ENCODE measurements at regions not wholly inside any gene's neighbourhood (a gene's known extent, or its start where the extent isn't known, plus 50 kb on each side); places are given as distances from the start of the nearest gene placed in this dataset.

DNA sequence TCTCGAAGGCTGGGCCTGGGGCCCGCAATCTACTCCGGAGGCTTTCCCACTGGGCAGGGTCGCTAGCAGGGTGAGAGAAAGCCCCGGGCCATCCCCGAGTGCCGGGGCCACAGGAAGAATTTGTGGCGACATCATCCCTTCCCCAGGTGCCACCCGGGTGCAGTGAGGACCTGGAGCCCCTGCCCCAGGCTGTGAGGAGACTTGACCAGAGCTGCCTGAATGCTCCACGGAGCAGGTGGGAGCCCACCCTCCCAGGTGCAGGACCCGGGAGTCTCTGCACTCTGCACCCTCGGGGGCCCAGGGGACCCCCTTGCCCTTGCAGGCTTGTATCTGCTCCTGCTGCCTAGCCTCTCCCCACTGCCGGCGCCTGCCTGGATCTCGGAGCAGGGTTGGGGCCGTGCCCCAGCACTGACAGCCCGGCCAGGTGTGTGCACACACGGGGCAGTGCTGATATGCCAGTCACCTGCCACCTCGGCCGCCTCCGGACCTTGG is 67.5 kb upstream of the RGS7 start (continued):
- TF ChIP-seq ETV6 (IDR thresholded peaks at IDR 0.05; ENCODE audit: borderline replicate concordance in 1 of 2, low read depth in 2 of 2, low read length in 1 of 2), result no peak
- TF ChIP-seq ETV6 (CRISPR knock-in tag; IDR thresholded peaks at IDR 0.05; ENCODE audit: borderline replicate concordance), result no peak
- TF ChIP-seq SNRNP70 (optimal IDR thresholded peaks at IDR 0.05; ENCODE audit: low read depth, low read length), result no peak
- no peak for TF ChIP-seq PBX2 (CRISPR knock-in tag; IDR thresholded peaks at IDR 0.05; ENCODE audit: low read depth)
- no peak for TF ChIP-seq PBX2 (tag; conservative IDR thresholded peaks at IDR 0.05; ENCODE audit: low read depth)

- no peaks in the 10 kb centered on the region for H3K36me3 ChIP-seq (ENCODE audit: control insufficient read depth, insufficient read depth, low read length)
- H3K9me3 ChIP-seq (replicated peaks; ENCODE audit: control insufficient read depth, insufficient read depth, low read depth, low read length), result no peaks in the 10 kb centered on the region
- peaks cover 0 to 12% of the 10 kb centered on the region in 2 experiments; a peak in 2 of 5 replicates for H3K4me1 ChIP-seq (replicated peaks in 1 of 2; ENCODE audit: control insufficient read depth in 2 of 2, insufficient read depth in 2 of 2, low read length in 2 of 2)
- H3K4me3 ChIP-seq, result peak overlapping the region; percentile 16; the same call in 1 of the 2 replicates
- H3K79me2 ChIP-seq (ENCODE audit: control insufficient read depth, insufficient read depth, low read length), result no peaks in the 10 kb centered on the region
- peak overlapping the region; percentile 23; the same call in 1 of the 2 replicates for H2AFZ ChIP-seq (ENCODE audit: low read depth, low read length)
- no peaks in the 10 kb centered on the region for H4K20me1 ChIP-seq (replicated peaks; ENCODE audit: control insufficient read depth, insufficient read depth, low read length)
- H3K4me2 ChIP-seq (ENCODE audit: insufficient read depth, low read length), result peak overlapping the region; percentile 15; the same call in 1 of the 2 replicates
- FAIRE-seq (no peak), DNase-seq (ENCODE audit: extremely low read depth in 1 of 4, low spot score in 3 of 4) (peak in 1 of 4 experiments; percentile 10), ATAC-seq (peak; percentile 83)
- H3K27me3 ChIP-seq (ENCODE audit: control insufficient read depth in 2 of 2, insufficient read depth in 2 of 2, low read length in 2 of 2), result peaks cover 7 to 17% of the 10 kb centered on the region in 2 experiments; a peak in 3 of 5 replicates
- ChIA-PET CTCF (ENCODE audit: low intra/inter-chr PET ratio) (interaction anchor here (0.5 kb wide), 1 partner anchor 204 kb away, joined by 3 read pairs; no protein-coding TSS in a partner anchor), POLR2A (no interaction called here)
- no peak overlapping the region; a peak in 1 of 4 replicates for H3K9ac ChIP-seq (ENCODE audit: insufficient read depth in 1 of 2, low read depth in 2 of 2, low read length in 2 of 2)
- no TSS peak for BruUV-seq (replicated peaks)
- 7% methylated on average over 48 of the region's 61 CpGs for WGBS (ENCODE audit: insufficient coverage, low coverage, missing lambda C conversion rate)
- intact Hi-C loops (cut with micrococcal nuclease), result no loop called here
- H3K9me1 ChIP-seq (ENCODE audit: control insufficient read depth, insufficient read depth, low read length), result no peaks in the 10 kb centered on the region
- TF ChIP-seq POU5F1 (IDR thresholded peaks at IDR 0.05; ENCODE audit: borderline replicate concordance, low read depth, low read length, partially characterized antibody), result no peak
- TF ChIP-seq, protein P1, sequence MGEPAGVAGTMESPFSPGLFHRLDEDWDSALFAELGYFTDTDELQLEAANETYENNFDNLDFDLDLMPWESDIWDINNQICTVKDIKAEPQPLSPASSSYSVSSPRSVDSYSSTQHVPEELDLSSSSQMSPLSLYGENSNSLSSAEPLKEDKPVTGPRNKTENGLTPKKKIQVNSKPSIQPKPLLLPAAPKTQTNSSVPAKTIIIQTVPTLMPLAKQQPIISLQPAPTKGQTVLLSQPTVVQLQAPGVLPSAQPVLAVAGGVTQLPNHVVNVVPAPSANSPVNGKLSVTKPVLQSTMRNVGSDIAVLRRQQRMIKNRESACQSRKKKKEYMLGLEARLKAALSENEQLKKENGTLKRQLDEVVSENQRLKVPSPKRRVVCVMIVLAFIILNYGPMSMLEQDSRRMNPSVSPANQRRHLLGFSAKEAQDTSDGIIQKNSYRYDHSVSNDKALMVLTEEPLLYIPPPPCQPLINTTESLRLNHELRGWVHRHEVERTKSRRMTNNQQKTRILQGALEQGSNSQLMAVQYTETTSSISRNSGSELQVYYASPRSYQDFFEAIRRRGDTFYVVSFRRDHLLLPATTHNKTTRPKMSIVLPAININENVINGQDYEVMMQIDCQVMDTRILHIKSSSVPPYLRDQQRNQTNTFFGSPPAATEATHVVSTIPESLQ (CRISPR knock-in tag; IDR thresholded peaks at IDR 0.05), result no peak
- TF ChIP-seq RAD21 (CRISPR knock-in tag; conservative IDR thresholded peaks at IDR 0.05 in 1 of 2, IDR thresholded peaks at IDR 0.05 in 1 of 2), result peak in 1 of 2 experiments; percentile 19; a peak in 1 of 4 replicates
- in situ Hi-C loops (cut with MboI), result no loop called here
- no peak overlapping the region for H3K27ac ChIP-seq (ENCODE audit: extremely low read depth, low read depth, low read length)
Measured at GRCh38 chr1:241423541-241424479, 66.8 kb upstream of the RGS7 start.

Measured in K562 (cell line).